Activated T-cell treated with anti-CD3 and anti-CD28 coated beads for 24 hours (primary cell): ENCODE measurements at regions not wholly inside any gene's neighbourhood (a gene's known extent, or its start where the extent isn't known, plus 50 kb on each side); places are given as distances from the start of the nearest gene placed in this dataset.
"Not testable (repeated sequence)": the region's sequence is repeated elsewhere in the genome, so short reads cannot be mapped to it uniquely, and the experiment has no call there.

ENCODE experiments used
- DNase-seq: peaks from one replicate; pipeline ENCODE4 v3.0.0-alpha.2; 2020; ENCODE audit warnings: low read depth

GRCh38 chr6:168825226-168826077 lies 384.5 kb downstream of the SMOC2 start:
- no peak for DNase-seq

- DNase-seq: no peak
These were observed 382.6 kb downstream of the SMOC2 start for GRCh38 chr6:168823397-168824212.

- no peak for DNase-seq
These were observed 381.4 kb downstream of the SMOC2 start for GRCh38 chr6:168822376-168822775.

GRCh38 chr6:168819546-168819945 lies 378.6 kb downstream of the SMOC2 start:
- DNase-seq: no peak

- no peak for DNase-seq
These were observed 376.7 kb downstream of the SMOC2 start for GRCh38 chr6:168817558-168818159.

GRCh38 chr6:168815229-168815628 lies 374.2 kb downstream of the SMOC2 start:
- DNase-seq: no peak

- DNase-seq: no peak
These were observed 367.2 kb downstream of the SMOC2 start for GRCh38 chr6:168808232-168808631.

- DNase-seq: no peak
These were observed 363.3 kb downstream of the SMOC2 start for GRCh38 chr6:168804331-168804730.

GRCh38 chr6:168803874-168804273 lies 362.9 kb downstream of the SMOC2 start:
- DNase-seq: no peak

- DNase-seq: no peak
These were observed 358.1 kb downstream of the SMOC2 start for GRCh38 chr6:168799067-168799466.

- DNase-seq: no peak
These were observed 355.1 kb downstream of the SMOC2 start for GRCh38 chr6:168796106-168796505.

- not testable (repeated sequence) for DNase-seq
These were observed 354.6 kb downstream of the SMOC2 start for GRCh38 chr6:168795611-168796010.

- DNase-seq: no peak
These were observed 353.5 kb downstream of the SMOC2 start for GRCh38 chr6:168794491-168794890.

- no peak for DNase-seq
These were observed 352.7 kb downstream of the SMOC2 start for GRCh38 chr6:168793649-168794048.

- no peak for DNase-seq
These were observed 350.9 kb downstream of the SMOC2 start for GRCh38 chr6:168791917-168792316.

- no peak for DNase-seq
These were observed 348.7 kb downstream of the SMOC2 start for GRCh38 chr6:168789699-168790098.

- no peak for DNase-seq
These were observed 344.9 kb downstream of the SMOC2 start for GRCh38 chr6:168785720-168786511.

- DNase-seq: no peak
These were observed 343.4 kb downstream of the SMOC2 start for GRCh38 chr6:168784426-168784825.

GRCh38 chr6:168783720-168784119 lies 342.7 kb downstream of the SMOC2 start:
- no peak for DNase-seq

- DNase-seq: no peak
These were observed 341.3 kb downstream of the SMOC2 start for GRCh38 chr6:168782187-168782751.

- no peak for DNase-seq
These were observed 337.2 kb downstream of the SMOC2 start for GRCh38 chr6:168778201-168778600.

GRCh38 chr6:168774381-168774780 lies 333.4 kb downstream of the SMOC2 start:
- no peak for DNase-seq
